Panc1 (cell line): ENCODE measurements at regions not wholly inside any gene's neighbourhood (a gene's known extent, or its start where the extent isn't known, plus 50 kb on each side); places are given as distances from the start of the nearest gene placed in this dataset.

Experiments
- CTCF ChIP-seq: fragments of 450-650 bp; IDR thresholded peaks from 2 replicates; pipeline ENCODE4 v1.5.1; 2017; ENCODE audit warnings: mild to moderate bottlenecking
- POLR2AphosphoS5 ChIP-seq: IDR thresholded peaks from 2 replicates; pipeline ENCODE4 v1.6.1; 2012; ENCODE audit warnings: mild to moderate bottlenecking, low read depth, low read length, moderate library complexity
- SIN3A ChIP-seq: IDR thresholded peaks from 2 replicates; pipeline ENCODE4 v1.6.1; 2012; ENCODE audit warnings: low read depth, mild to moderate bottlenecking, low read length, moderate library complexity, borderline replicate concordance; ENCODE audit not compliant: insufficient read depth
- TCF7L2 ChIP-seq: IDR thresholded peaks from 2 replicates; pipeline ENCODE4 v1.6.1; 2011; ENCODE audit warnings: mild to moderate bottlenecking, low read depth, low read length, inconsistent platforms
- TF ChIP-seq, protein P1 (sequence below), 2 experiments: IDR thresholded peaks; 2 replicates each; pipeline ENCODE4 v1.6.1; 2011 to 2012; ENCODE audit warnings: low read depth in 2 of 2, control low read depth in 1 of 2, low read length in 1 of 2, mild to moderate bottlenecking in 1 of 2, moderate library complexity in 1 of 2; ENCODE audit not compliant: insufficient read depth in 1 of 2

GRCh38 chr13:31073859-31074718, 87.6 kb downstream of the HSPH1 start:
- TF ChIP-seq POLR2AphosphoS5 (no peak), CTCF (no peak), SIN3A (no peak), TCF7L2 (no peak)
- TF ChIP-seq, protein P1, sequence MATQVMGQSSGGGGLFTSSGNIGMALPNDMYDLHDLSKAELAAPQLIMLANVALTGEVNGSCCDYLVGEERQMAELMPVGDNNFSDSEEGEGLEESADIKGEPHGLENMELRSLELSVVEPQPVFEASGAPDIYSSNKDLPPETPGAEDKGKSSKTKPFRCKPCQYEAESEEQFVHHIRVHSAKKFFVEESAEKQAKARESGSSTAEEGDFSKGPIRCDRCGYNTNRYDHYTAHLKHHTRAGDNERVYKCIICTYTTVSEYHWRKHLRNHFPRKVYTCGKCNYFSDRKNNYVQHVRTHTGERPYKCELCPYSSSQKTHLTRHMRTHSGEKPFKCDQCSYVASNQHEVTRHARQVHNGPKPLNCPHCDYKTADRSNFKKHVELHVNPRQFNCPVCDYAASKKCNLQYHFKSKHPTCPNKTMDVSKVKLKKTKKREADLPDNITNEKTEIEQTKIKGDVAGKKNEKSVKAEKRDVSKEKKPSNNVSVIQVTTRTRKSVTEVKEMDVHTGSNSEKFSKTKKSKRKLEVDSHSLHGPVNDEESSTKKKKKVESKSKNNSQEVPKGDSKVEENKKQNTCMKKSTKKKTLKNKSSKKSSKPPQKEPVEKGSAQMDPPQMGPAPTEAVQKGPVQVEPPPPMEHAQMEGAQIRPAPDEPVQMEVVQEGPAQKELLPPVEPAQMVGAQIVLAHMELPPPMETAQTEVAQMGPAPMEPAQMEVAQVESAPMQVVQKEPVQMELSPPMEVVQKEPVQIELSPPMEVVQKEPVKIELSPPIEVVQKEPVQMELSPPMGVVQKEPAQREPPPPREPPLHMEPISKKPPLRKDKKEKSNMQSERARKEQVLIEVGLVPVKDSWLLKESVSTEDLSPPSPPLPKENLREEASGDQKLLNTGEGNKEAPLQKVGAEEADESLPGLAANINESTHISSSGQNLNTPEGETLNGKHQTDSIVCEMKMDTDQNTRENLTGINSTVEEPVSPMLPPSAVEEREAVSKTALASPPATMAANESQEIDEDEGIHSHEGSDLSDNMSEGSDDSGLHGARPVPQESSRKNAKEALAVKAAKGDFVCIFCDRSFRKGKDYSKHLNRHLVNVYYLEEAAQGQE (IDR thresholded peaks at IDR 0.05; ENCODE audit: insufficient read depth in 1 of 2, low read depth in 2 of 2, low read length in 1 of 2): no peak
